ENCODE measurements at regions not wholly inside any gene's neighbourhood (a gene's known extent, or its start where the extent isn't known, plus 50 kb on each side); places are given as distances from the start of the nearest gene placed in this dataset.

DNA sequence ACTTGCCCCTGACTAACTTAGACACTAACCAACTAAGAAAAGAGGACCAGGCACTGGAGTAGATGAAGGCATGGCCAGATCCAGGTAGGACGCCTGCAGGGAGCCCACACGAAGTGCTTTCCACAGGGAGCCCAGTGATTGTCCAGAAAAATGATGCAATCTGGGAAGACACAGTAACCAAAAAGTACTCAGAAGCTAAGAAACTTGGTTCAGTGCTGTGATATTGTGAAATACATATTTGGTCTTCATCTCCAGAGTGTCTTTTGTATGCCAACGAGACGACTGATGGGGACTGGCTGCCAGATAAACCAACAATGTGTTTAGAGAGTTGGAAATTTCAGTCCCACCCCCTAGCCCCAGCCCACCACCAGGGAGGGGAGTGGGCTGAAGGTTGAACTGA, 135.0 kb downstream of the SP3 start:
- no peak overlapping the region for H3K27ac Mint-ChIP-seq
- H3K27me3 Mint-ChIP-seq: peaks cover 0 to 23% (median 8%) of the 10 kb centered on the region in 5 donors
- POLR2A ChIA-PET: interaction anchor here (0.6 kb wide), 1 partner anchor 43 kb away, joined by 4 read pairs; no protein-coding TSS in a partner anchor
- Histone ChIP-seq H3K4me1 (ENCODE audit: control insufficient read depth in 2 of 2, insufficient read depth in 2 of 2, low read length in 2 of 2) (no peaks in the 10 kb centered on the region), H3K27me3 (ENCODE audit: control insufficient read depth in 2 of 2, insufficient read depth in 2 of 2, low read length in 2 of 2) (no peaks in the 10 kb centered on the region), H3K27ac (ENCODE audit: low read depth, low read length) (no peak overlapping the region), H3K9me3 (ENCODE audit: control insufficient read depth in 2 of 3, low read length in 3 of 3) (no peaks in the 10 kb centered on the region), H3K36me3 (ENCODE audit: control insufficient read depth in 2 of 3, insufficient read depth in 3 of 3, low read length in 3 of 3) (no peaks in the 10 kb centered on the region), H3K4me3 (ENCODE audit: low read length) (no peak overlapping the region)
- ATAC-seq: no peak
- H3K36me3 Mint-ChIP-seq: no peaks in the 10 kb centered on the region
- CTCF ChIA-PET: no interaction called here
- H3K9me3 Mint-ChIP-seq: no peaks in the 10 kb centered on the region
- no peak for DNase-seq
- no peak overlapping the region for H3K4me3 Mint-ChIP-seq
- intact Hi-C loops (cut with micrococcal nuclease): no loop called here
- H3K4me1 Mint-ChIP-seq: no peaks in the 10 kb centered on the region

DNA sequence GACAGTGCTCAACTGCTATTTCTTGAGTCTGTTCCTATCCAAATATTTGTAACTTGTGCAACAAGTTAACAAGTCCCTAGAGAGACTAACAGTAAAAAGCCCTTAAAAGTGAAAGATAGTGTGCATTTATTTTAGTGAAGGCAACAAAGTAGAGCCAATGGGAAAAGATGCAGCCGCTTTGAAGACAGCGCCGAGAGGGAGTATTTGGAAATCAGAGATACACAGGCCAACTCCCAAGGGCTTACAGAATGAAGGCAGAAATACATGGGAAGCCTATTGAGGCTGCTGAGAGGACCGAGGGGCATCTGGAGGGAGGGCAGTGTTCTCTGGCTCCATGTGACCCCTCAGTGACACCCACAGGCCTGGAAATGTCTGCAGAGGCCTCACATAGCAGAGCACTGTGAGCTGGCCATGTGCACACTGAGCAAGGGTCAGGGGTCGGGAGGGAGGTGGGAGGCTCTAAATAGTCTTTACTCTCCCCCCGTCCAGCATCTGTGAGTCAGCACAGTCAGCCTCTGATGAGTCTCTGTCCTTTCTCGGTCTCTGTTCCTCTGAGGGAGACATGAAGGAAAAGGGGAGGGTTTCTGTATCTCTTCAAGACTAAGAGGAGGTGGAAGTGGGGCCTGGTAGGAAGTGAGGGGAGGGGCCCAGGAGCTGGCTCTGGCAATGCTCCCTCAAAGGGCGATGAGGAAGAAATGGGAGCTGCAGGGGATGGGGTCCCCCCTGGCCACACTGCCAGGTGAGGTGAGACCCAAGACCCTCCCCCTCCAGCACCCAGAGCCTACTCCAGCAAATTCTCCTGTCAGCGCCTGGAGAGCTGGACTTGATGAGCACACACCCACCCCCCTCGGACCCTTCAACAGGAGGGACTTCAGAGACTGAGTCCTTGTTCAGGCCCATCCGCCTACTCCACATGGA, 133.6 kb downstream of the SP3 start:
- H3K4me1 ChIP-seq (ENCODE audit: control insufficient read depth in 2 of 2, insufficient read depth in 2 of 2, low read length in 2 of 2): no peaks in the 10 kb centered on the region
- no peak for DNase-seq
- no peaks in the 10 kb centered on the region for H3K36me3 ChIP-seq (ENCODE audit: control insufficient read depth in 2 of 3, insufficient read depth in 3 of 3, low read length in 3 of 3)
- no peaks in the 10 kb centered on the region for H3K4me1 Mint-ChIP-seq
- H3K27ac ChIP-seq (ENCODE audit: low read depth, low read length): no peak overlapping the region
- H3K9me3 Mint-ChIP-seq: peaks cover 0 to 2% (median 0%) of the 10 kb centered on the region in 11 donors
- CTCF ChIA-PET: no interaction called here
- H3K27me3 Mint-ChIP-seq: peaks cover 0 to 19% (median 4%) of the 10 kb centered on the region in 5 donors
- H3K27me3 ChIP-seq (ENCODE audit: control insufficient read depth in 2 of 2, insufficient read depth in 2 of 2, low read length in 2 of 2): no peaks in the 10 kb centered on the region
- POLR2A ChIA-PET: no interaction called here
- no peaks in the 10 kb centered on the region for H3K36me3 Mint-ChIP-seq
- ATAC-seq: no peak
- H3K4me3 ChIP-seq (ENCODE audit: low read length): no peak overlapping the region
- no peaks in the 10 kb centered on the region for H3K9me3 ChIP-seq (ENCODE audit: control insufficient read depth in 2 of 3, low read length in 3 of 3)
- H3K27ac Mint-ChIP-seq: no peak overlapping the region
- H3K4me3 Mint-ChIP-seq: no peak overlapping the region
- intact Hi-C loops (cut with micrococcal nuclease): no loop called here

DNA sequence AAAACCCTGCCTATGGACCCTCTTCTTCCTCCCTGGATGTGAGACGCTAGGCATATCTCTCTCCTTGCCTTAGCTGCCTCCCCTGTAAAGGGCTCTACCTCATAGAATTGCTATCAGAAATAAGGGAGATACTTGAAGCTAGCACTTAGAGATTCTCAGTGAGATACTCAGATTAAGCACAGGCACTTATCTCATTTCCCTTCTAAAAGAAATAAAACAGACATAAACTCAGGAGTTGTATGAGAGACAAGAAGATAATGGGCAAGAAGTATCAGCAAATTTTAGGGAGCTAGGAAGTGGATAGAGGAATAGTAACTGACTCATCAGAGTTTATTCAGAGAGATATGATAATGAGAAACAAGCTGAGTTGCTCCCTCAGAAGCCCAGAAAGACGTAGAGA, 131.0 kb downstream of the SP3 start:
- intact Hi-C loops (cut with micrococcal nuclease): no loop called here
- peaks cover 0 to 10% (median 4%) of the 10 kb centered on the region in 5 donors for H3K27me3 Mint-ChIP-seq
- Histone ChIP-seq H3K27me3 (ENCODE audit: control insufficient read depth in 2 of 2, insufficient read depth in 2 of 2, low read length in 2 of 2) (no peaks in the 10 kb centered on the region), H3K27ac (ENCODE audit: low read depth, low read length) (no peak overlapping the region), H3K36me3 (ENCODE audit: control insufficient read depth in 2 of 3, insufficient read depth in 3 of 3, low read length in 3 of 3) (no peaks in the 10 kb centered on the region), H3K4me3 (ENCODE audit: low read length) (no peak overlapping the region), H3K9me3 (ENCODE audit: control insufficient read depth in 2 of 3, low read length in 3 of 3) (no peaks in the 10 kb centered on the region), H3K4me1 (ENCODE audit: control insufficient read depth in 2 of 2, insufficient read depth in 2 of 2, low read length in 2 of 2) (no peaks in the 10 kb centered on the region)
- no peak overlapping the region for H3K27ac Mint-ChIP-seq
- ChIA-PET CTCF (no interaction called here), POLR2A (no interaction called here)
- H3K9me3 Mint-ChIP-seq: peaks cover 0 to 3% (median 0%) of the 10 kb centered on the region in 11 donors
- H3K36me3 Mint-ChIP-seq: no peaks in the 10 kb centered on the region
- no peak for DNase-seq
- H3K4me3 Mint-ChIP-seq: no peak overlapping the region
- no peak for ATAC-seq
- no peaks in the 10 kb centered on the region for H3K4me1 Mint-ChIP-seq

DNA sequence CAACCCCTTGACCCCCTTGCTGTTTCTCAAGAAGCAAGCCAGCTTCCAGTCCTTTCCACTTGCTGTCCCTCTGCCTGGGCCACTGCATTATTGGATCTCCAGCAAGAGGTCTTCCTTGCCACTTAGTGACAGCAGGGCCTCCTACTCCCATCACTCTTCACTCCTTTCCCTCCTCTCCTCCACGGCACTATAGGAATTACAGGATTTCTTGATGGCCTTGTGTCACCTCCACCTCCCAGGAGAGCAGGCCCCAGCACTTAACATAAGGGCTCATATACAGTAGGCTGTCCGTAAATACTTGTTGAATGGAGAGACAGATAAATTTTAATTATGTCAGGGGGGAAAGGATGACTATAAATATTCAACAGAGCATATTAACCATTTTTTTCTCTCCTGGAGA, 129.4 kb downstream of the SP3 start:
- ChIA-PET POLR2A (no interaction called here), CTCF (no interaction called here)
- no peaks in the 10 kb centered on the region for H3K27me3 ChIP-seq (ENCODE audit: control insufficient read depth in 2 of 2, insufficient read depth in 2 of 2, low read length in 2 of 2)
- Mint-ChIP-seq H3K9me3 (peaks cover 0 to 3% (median 0%) of the 10 kb centered on the region in 11 donors), H3K27ac (peak overlapping the region in 1 of 9 donors; percentile 9), H3K36me3 (no peaks in the 10 kb centered on the region), H3K4me3 (no peak overlapping the region), H3K4me1 (peaks cover 0 to 3% (median 0%) of the 10 kb centered on the region in 7 donors), H3K27me3 (peaks cover 0 to 12% (median 0%) of the 10 kb centered on the region in 5 donors)
- DNase-seq (no peak), ATAC-seq (no peak)
- no peaks in the 10 kb centered on the region for H3K9me3 ChIP-seq (ENCODE audit: control insufficient read depth in 2 of 3, low read length in 3 of 3)
- H3K4me3 ChIP-seq (ENCODE audit: low read length): no peak overlapping the region
- intact Hi-C loops (cut with micrococcal nuclease): no loop called here
- H3K36me3 ChIP-seq (ENCODE audit: control insufficient read depth in 2 of 3, insufficient read depth in 3 of 3, low read length in 3 of 3): no peaks in the 10 kb centered on the region
- H3K27ac ChIP-seq (ENCODE audit: low read depth, low read length): no peak overlapping the region
- H3K4me1 ChIP-seq (ENCODE audit: control insufficient read depth in 2 of 2, insufficient read depth in 2 of 2, low read length in 2 of 2): no peaks in the 10 kb centered on the region

DNA sequence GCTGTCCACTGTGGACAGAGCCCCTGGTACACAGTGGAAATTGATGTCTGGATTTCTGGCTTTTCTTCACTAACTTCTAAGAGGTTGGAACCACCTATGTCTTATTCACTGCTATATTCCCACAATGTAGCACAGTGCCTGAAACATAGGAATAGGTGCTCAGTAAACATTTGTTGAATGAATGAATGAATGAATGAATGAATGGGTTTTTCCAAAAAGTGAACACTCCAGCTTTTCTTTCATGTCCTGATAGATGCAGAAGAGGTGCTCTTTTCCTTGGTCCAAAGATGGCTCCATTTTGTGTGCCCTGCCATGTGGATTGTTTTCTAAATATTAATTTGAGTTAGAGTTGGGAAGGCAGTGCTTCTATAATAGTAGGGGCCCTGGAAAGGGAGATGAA, 124.1 kb downstream of the SP3 start:
- peaks cover 10 to 24% (median 15%) of the 10 kb centered on the region in 5 donors for H3K27me3 Mint-ChIP-seq
- no peaks in the 10 kb centered on the region for H3K36me3 Mint-ChIP-seq
- no peaks in the 10 kb centered on the region for H3K27me3 ChIP-seq (ENCODE audit: control insufficient read depth in 2 of 2, insufficient read depth in 2 of 2, low read length in 2 of 2)
- H3K27ac ChIP-seq (ENCODE audit: low read depth, low read length): no peak overlapping the region
- POLR2A ChIA-PET: no interaction called here
- DNase-seq (no peak), ATAC-seq (no peak)
- no peaks in the 10 kb centered on the region for H3K9me3 ChIP-seq (ENCODE audit: control insufficient read depth in 2 of 3, low read length in 3 of 3)
- peaks cover 0 to 3% (median 0%) of the 10 kb centered on the region in 7 donors for H3K4me1 Mint-ChIP-seq
- intact Hi-C loops (cut with micrococcal nuclease): no loop called here
- no peak overlapping the region for H3K4me3 Mint-ChIP-seq
- H3K4me1 ChIP-seq (ENCODE audit: control insufficient read depth in 2 of 2, insufficient read depth in 2 of 2, low read length in 2 of 2): no peaks in the 10 kb centered on the region
- H3K9me3 Mint-ChIP-seq: peaks cover 0 to 3% (median 0%) of the 10 kb centered on the region in 11 donors
- CTCF ChIA-PET: no interaction called here
- no peak overlapping the region for H3K4me3 ChIP-seq (ENCODE audit: low read length)
- no peaks in the 10 kb centered on the region for H3K36me3 ChIP-seq (ENCODE audit: control insufficient read depth in 2 of 3, insufficient read depth in 3 of 3, low read length in 3 of 3)
- H3K27ac Mint-ChIP-seq: no peak overlapping the region

DNA sequence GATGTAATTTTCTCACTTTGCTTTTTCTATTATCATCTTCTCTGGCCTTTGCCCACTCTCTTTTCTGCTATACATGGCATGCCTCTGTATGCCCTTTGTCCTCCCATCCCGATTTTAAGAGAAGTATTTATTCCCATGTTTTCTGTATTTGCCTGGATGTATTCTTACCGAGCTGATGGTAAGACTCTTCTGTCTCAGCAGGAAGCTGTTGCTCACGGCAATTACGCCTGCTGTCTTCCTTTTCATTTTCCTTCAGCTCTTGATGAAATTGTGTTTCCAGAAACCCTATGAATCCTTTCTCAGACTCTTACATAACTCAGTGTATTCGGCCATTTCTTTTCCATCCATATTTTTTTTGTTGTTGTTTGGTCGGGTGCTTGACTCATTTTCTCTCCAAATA, 121.6 kb downstream of the SP3 start:
- intact Hi-C loops (cut with micrococcal nuclease): no loop called here
- H3K27ac Mint-ChIP-seq: no peak overlapping the region

More for the DNA sequence above, 121.6 kb downstream of the SP3 start:
- POLR2A ChIA-PET: interaction anchor here (0.9 kb wide), 1 partner anchor 219 kb away, joined by 5 read pairs; no protein-coding TSS in a partner anchor
- no peaks in the 10 kb centered on the region for H3K36me3 ChIP-seq (ENCODE audit: control insufficient read depth in 2 of 3, insufficient read depth in 3 of 3, low read length in 3 of 3)
- CTCF ChIA-PET: no interaction called here
- H3K9me3 ChIP-seq (ENCODE audit: control insufficient read depth in 2 of 3, low read length in 3 of 3): no peaks in the 10 kb centered on the region
- DNase-seq (no peak), ATAC-seq (no peak)
- Mint-ChIP-seq H3K9me3 (peaks cover 0 to 3% (median 0%) of the 10 kb centered on the region in 11 donors), H3K4me1 (peaks cover 0 to 3% (median 0%) of the 10 kb centered on the region in 7 donors), H3K27me3 (peaks cover 20 to 40% (median 28%) of the 10 kb centered on the region in 5 donors), H3K4me3 (no peak overlapping the region), H3K36me3 (peaks cover 0 to 2% (median 0%) of the 10 kb centered on the region in 5 donors)
- H3K4me1 ChIP-seq (ENCODE audit: control insufficient read depth in 2 of 2, insufficient read depth in 2 of 2, low read length in 2 of 2): no peaks in the 10 kb centered on the region
- H3K27ac ChIP-seq (ENCODE audit: low read depth, low read length): no peak overlapping the region
- H3K27me3 ChIP-seq (ENCODE audit: control insufficient read depth in 2 of 2, insufficient read depth in 2 of 2, low read length in 2 of 2): no peaks in the 10 kb centered on the region
- H3K4me3 ChIP-seq (ENCODE audit: low read length): no peak overlapping the region

All from naive thymus-derived CD4-positive, alpha-beta T cell (primary cell).